ENCODE measurements at regions not wholly inside any gene's neighbourhood (a gene's known extent, or its start where the extent isn't known, plus 50 kb on each side); places are given as distances from the start of the nearest gene placed in this dataset.

- H3K27ac ChIP-seq (ENCODE audit: low read depth, low read length): no peak overlapping the region
- no peak overlapping the region for H3K4me3 ChIP-seq (ENCODE audit: low read depth in 1 of 2, low read length in 2 of 2)
- no peaks in the 10 kb centered on the region for H3K36me3 ChIP-seq (ENCODE audit: insufficient read depth, low read length)
- no peak overlapping the region for H3K9ac ChIP-seq (ENCODE audit: low read length)
- H3K27me3 ChIP-seq (ENCODE audit: control insufficient read depth in 1 of 2, insufficient read depth in 2 of 2, low read length in 2 of 2): no peaks in the 10 kb centered on the region
- H3K9me3 ChIP-seq (ENCODE audit: low read length): no peaks in the 10 kb centered on the region
- H3K4me1 ChIP-seq (ENCODE audit: insufficient read depth, low read length): no peaks in the 10 kb centered on the region
Measured at GRCh38 chr5:135222171-135222681, 176.8 kb downstream of the MACROH2A1 start.

- Histone ChIP-seq H3K27me3 (ENCODE audit: control insufficient read depth in 1 of 2, insufficient read depth in 2 of 2, low read length in 2 of 2) (no peaks in the 10 kb centered on the region), H3K27ac (ENCODE audit: low read depth, low read length) (no peak overlapping the region), H3K9me3 (ENCODE audit: low read length) (no peaks in the 10 kb centered on the region), H3K36me3 (ENCODE audit: insufficient read depth, low read length) (no peaks in the 10 kb centered on the region), H3K4me3 (ENCODE audit: low read depth in 1 of 2, low read length in 2 of 2) (no peak overlapping the region), H3K9ac (ENCODE audit: low read length) (no peak overlapping the region), H3K4me1 (ENCODE audit: insufficient read depth, low read length) (no peaks in the 10 kb centered on the region)
Measured at GRCh38 chr5:135221696-135222095, 177.3 kb downstream of the MACROH2A1 start.

GRCh38 chr5:135221187-135221473 is 177.9 kb downstream of the MACROH2A1 start:
- no peaks in the 10 kb centered on the region for H3K4me1 ChIP-seq (ENCODE audit: insufficient read depth, low read length)
- H3K27me3 ChIP-seq (ENCODE audit: control insufficient read depth in 1 of 2, insufficient read depth in 2 of 2, low read length in 2 of 2): no peaks in the 10 kb centered on the region
- no peak overlapping the region for H3K9ac ChIP-seq (ENCODE audit: low read length)
- no peak overlapping the region for H3K27ac ChIP-seq (ENCODE audit: low read depth, low read length)
- H3K9me3 ChIP-seq (ENCODE audit: low read length): no peaks in the 10 kb centered on the region
- no peak overlapping the region for H3K4me3 ChIP-seq (ENCODE audit: low read depth in 1 of 2, low read length in 2 of 2)
- no peaks in the 10 kb centered on the region for H3K36me3 ChIP-seq (ENCODE audit: insufficient read depth, low read length)

GRCh38 chr5:135220394-135221186 is 178.4 kb downstream of the MACROH2A1 start:
- Histone ChIP-seq H3K9ac (ENCODE audit: low read length) (no peak overlapping the region), H3K27ac (ENCODE audit: low read depth, low read length) (no peak overlapping the region), H3K36me3 (ENCODE audit: insufficient read depth, low read length) (no peaks in the 10 kb centered on the region), H3K9me3 (ENCODE audit: low read length) (no peaks in the 10 kb centered on the region), H3K4me1 (ENCODE audit: insufficient read depth, low read length) (no peaks in the 10 kb centered on the region), H3K4me3 (ENCODE audit: low read depth in 1 of 2, low read length in 2 of 2) (no peak overlapping the region), H3K27me3 (ENCODE audit: control insufficient read depth in 1 of 2, insufficient read depth in 2 of 2, low read length in 2 of 2) (no peaks in the 10 kb centered on the region)

GRCh38 chr5:135219868-135220267 is 179.2 kb downstream of the MACROH2A1 start:
- H3K9ac ChIP-seq (ENCODE audit: low read length): no peak overlapping the region
- H3K27me3 ChIP-seq (ENCODE audit: control insufficient read depth in 1 of 2, insufficient read depth in 2 of 2, low read length in 2 of 2): no peaks in the 10 kb centered on the region
- H3K27ac ChIP-seq (ENCODE audit: low read depth, low read length): no peak overlapping the region
- H3K9me3 ChIP-seq (ENCODE audit: low read length): no peaks in the 10 kb centered on the region
- no peaks in the 10 kb centered on the region for H3K4me1 ChIP-seq (ENCODE audit: insufficient read depth, low read length)
- H3K36me3 ChIP-seq (ENCODE audit: insufficient read depth, low read length): no peaks in the 10 kb centered on the region
- no peak overlapping the region for H3K4me3 ChIP-seq (ENCODE audit: low read depth in 1 of 2, low read length in 2 of 2)

- no peak overlapping the region for H3K9ac ChIP-seq (ENCODE audit: low read length)
- no peaks in the 10 kb centered on the region for H3K9me3 ChIP-seq (ENCODE audit: low read length)
- H3K27me3 ChIP-seq (ENCODE audit: control insufficient read depth in 1 of 2, insufficient read depth in 2 of 2, low read length in 2 of 2): no peaks in the 10 kb centered on the region
- H3K27ac ChIP-seq (ENCODE audit: low read depth, low read length): no peak overlapping the region
- no peak overlapping the region for H3K4me3 ChIP-seq (ENCODE audit: low read depth in 1 of 2, low read length in 2 of 2)
- no peaks in the 10 kb centered on the region for H3K4me1 ChIP-seq (ENCODE audit: insufficient read depth, low read length)
- no peaks in the 10 kb centered on the region for H3K36me3 ChIP-seq (ENCODE audit: insufficient read depth, low read length)
Measured at GRCh38 chr5:135218790-135219568, 180.1 kb downstream of the MACROH2A1 start.

- no peak overlapping the region for H3K9ac ChIP-seq (ENCODE audit: low read length)
- H3K4me1 ChIP-seq (ENCODE audit: insufficient read depth, low read length): no peaks in the 10 kb centered on the region
- no peaks in the 10 kb centered on the region for H3K27me3 ChIP-seq (ENCODE audit: control insufficient read depth in 1 of 2, insufficient read depth in 2 of 2, low read length in 2 of 2)
- no peaks in the 10 kb centered on the region for H3K36me3 ChIP-seq (ENCODE audit: insufficient read depth, low read length)
- H3K4me3 ChIP-seq (ENCODE audit: low read depth in 1 of 2, low read length in 2 of 2): no peak overlapping the region
- no peaks in the 10 kb centered on the region for H3K9me3 ChIP-seq (ENCODE audit: low read length)
- H3K27ac ChIP-seq (ENCODE audit: low read depth, low read length): no peak overlapping the region
Measured at GRCh38 chr5:135218486-135218755, 180.6 kb downstream of the MACROH2A1 start.

GRCh38 chr5:135217669-135218485 is 181.2 kb downstream of the MACROH2A1 start:
- no peaks in the 10 kb centered on the region for H3K36me3 ChIP-seq (ENCODE audit: insufficient read depth, low read length)
- H3K27ac ChIP-seq (ENCODE audit: low read depth, low read length): no peak overlapping the region
- H3K4me1 ChIP-seq (ENCODE audit: insufficient read depth, low read length): no peaks in the 10 kb centered on the region
- no peak overlapping the region for H3K9ac ChIP-seq (ENCODE audit: low read length)
- no peaks in the 10 kb centered on the region for H3K27me3 ChIP-seq (ENCODE audit: control insufficient read depth in 1 of 2, insufficient read depth in 2 of 2, low read length in 2 of 2)
- no peak overlapping the region for H3K4me3 ChIP-seq (ENCODE audit: low read depth in 1 of 2, low read length in 2 of 2)
- no peaks in the 10 kb centered on the region for H3K9me3 ChIP-seq (ENCODE audit: low read length)

- Histone ChIP-seq H3K4me3 (ENCODE audit: low read depth in 1 of 2, low read length in 2 of 2) (no peak overlapping the region), H3K9ac (ENCODE audit: low read length) (no peak overlapping the region), H3K4me1 (ENCODE audit: insufficient read depth, low read length) (no peaks in the 10 kb centered on the region), H3K27ac (ENCODE audit: low read depth, low read length) (no peak overlapping the region), H3K36me3 (ENCODE audit: insufficient read depth, low read length) (no peaks in the 10 kb centered on the region), H3K9me3 (ENCODE audit: low read length) (no peaks in the 10 kb centered on the region), H3K27me3 (ENCODE audit: control insufficient read depth in 1 of 2, insufficient read depth in 2 of 2, low read length in 2 of 2) (no peaks in the 10 kb centered on the region)
Measured at GRCh38 chr5:135216471-135217343, 182.3 kb downstream of the MACROH2A1 start.

GRCh38 chr5:135215617-135216470 is 181.8 kb upstream of the PITX1 start:
- Histone ChIP-seq H3K9me3 (ENCODE audit: low read length) (no peaks in the 10 kb centered on the region), H3K4me1 (ENCODE audit: insufficient read depth, low read length) (peaks cover 8% of the 10 kb centered on the region), H3K27ac (ENCODE audit: low read depth, low read length) (no peak overlapping the region), H3K9ac (ENCODE audit: low read length) (no peak overlapping the region), H3K27me3 (ENCODE audit: control insufficient read depth in 1 of 2, insufficient read depth in 2 of 2, low read length in 2 of 2) (no peaks in the 10 kb centered on the region), H3K4me3 (ENCODE audit: low read depth in 1 of 2, low read length in 2 of 2) (no peak overlapping the region), H3K36me3 (ENCODE audit: insufficient read depth, low read length) (no peaks in the 10 kb centered on the region)
